IPS DF 6.9 (cell line): ENCODE measurements at regions not wholly inside any gene's neighbourhood (a gene's known extent, or its start where the extent isn't known, plus 50 kb on each side); places are given as distances from the start of the nearest gene placed in this dataset.

ENCODE experiments used
- DNase-seq: peaks from one replicate; pipeline ENCODE4 v3.0.0-alpha.2; 2013; ENCODE audit warnings: low read depth, low spot score
- H3K27ac ChIP-seq: one replicate; pipeline ENCODE4 v1.5.1; 2013; ENCODE audit warnings: low read length, control low read depth
- H3K27me3 ChIP-seq: 2 replicates; pipeline ENCODE4 v1.6.1; 2013; ENCODE audit warnings: mild to moderate bottlenecking, low read length; ENCODE audit not compliant: control insufficient read depth, insufficient read depth
- H3K36me3 ChIP-seq: 2 replicates; pipeline ENCODE4 v1.6.1; 2013; ENCODE audit warnings: low read length; ENCODE audit not compliant: control insufficient read depth, insufficient read depth
- H3K4me1 ChIP-seq: 2 replicates; pipeline ENCODE4 v1.6.1; 2013; ENCODE audit warnings: low read length; ENCODE audit not compliant: control insufficient read depth, insufficient read depth
- H3K4me3 ChIP-seq: 2 replicates; pipeline ENCODE4 v1.5.1; 2013; ENCODE audit warnings: mild to moderate bottlenecking, low read length
- H3K9me3 ChIP-seq: 2 replicates; pipeline ENCODE4 v1.6.1; 2013; ENCODE audit warnings: low read length, inconsistent platforms; ENCODE audit not compliant: control insufficient read depth, insufficient read depth
- WGBS: extraction: QIAGEN DNeasy Blood & Tissue Kit; methylation state at CpG from one replicate; pipeline ENCODE4 v1.1.7; 2013; ENCODE audit warnings: mixed read lengths, missing lambda C conversion rate; ENCODE audit not compliant: insufficient read length, insufficient coverage; 5-methylcytosine and 5-hydroxymethylcytosine counted together

DNA sequence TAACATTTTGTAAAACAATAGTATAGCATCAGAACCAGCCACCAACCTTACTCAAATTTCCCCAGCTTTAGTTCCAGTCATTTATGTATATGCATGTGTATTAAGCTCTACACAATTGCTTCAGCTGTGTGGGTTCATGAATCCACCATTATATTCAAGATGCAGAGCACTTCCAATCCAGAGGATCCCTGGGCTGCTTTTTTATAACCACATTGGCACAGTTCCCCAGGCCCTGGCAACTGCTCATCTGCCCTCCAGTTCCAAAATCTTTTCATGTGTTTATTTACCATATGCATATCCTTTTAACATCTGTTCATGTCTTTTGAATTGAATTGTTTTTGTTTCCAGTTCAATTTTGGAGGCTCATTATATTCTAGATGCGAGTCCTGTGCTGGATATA is 482.9 kb upstream of the HS6ST1 start:
- Histone ChIP-seq H3K4me1 (no peaks in the 10 kb centered on the region), H3K27me3 (no peaks in the 10 kb centered on the region), H3K36me3 (no peaks in the 10 kb centered on the region), H3K27ac (no peak overlapping the region), H3K9me3 (no peaks in the 10 kb centered on the region), H3K4me3 (no peak overlapping the region)
- no CpG with 5 or more reads among the region's 1 CpG for WGBS
- no peak for DNase-seq

- Histone ChIP-seq H3K9me3 (no peaks in the 10 kb centered on the region), H3K4me1 (no peaks in the 10 kb centered on the region), H3K36me3 (no peaks in the 10 kb centered on the region), H3K27me3 (no peaks in the 10 kb centered on the region), H3K27ac (no peak overlapping the region), H3K4me3 (no peak overlapping the region)
- DNase-seq: no peak
- no CpG with 5 or more reads among the region's 2 CpGs for WGBS
Measured at GRCh38 chr2:128803222-128803621, 484.6 kb upstream of the HS6ST1 start.

DNA sequence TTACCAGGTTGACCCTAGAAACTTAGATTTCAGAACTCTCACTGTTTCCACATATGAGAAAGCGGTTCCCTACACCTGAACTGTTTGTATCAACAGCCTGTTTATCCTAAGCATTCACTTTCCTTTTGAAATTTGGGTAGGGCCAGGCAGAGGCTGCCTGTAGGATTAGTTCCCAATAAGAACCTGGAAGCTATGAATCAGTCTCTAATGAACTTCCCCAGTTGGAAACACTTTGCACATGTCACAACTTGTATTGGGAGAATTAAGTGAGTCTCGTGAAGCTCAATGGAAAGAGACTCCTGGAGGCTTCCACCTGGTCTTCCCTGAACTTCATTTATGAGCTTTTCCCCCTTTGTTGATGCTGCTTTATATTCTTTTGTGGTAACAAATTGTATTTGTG is 486.6 kb upstream of the HS6ST1 start:
- WGBS: no CpG with 5 or more reads among the region's 2 CpGs
- Histone ChIP-seq H3K36me3 (no peaks in the 10 kb centered on the region), H3K27me3 (no peaks in the 10 kb centered on the region), H3K4me1 (no peaks in the 10 kb centered on the region), H3K9me3 (no peaks in the 10 kb centered on the region), H3K27ac (no peak overlapping the region), H3K4me3 (no peak overlapping the region)
- DNase-seq: no peak

DNA sequence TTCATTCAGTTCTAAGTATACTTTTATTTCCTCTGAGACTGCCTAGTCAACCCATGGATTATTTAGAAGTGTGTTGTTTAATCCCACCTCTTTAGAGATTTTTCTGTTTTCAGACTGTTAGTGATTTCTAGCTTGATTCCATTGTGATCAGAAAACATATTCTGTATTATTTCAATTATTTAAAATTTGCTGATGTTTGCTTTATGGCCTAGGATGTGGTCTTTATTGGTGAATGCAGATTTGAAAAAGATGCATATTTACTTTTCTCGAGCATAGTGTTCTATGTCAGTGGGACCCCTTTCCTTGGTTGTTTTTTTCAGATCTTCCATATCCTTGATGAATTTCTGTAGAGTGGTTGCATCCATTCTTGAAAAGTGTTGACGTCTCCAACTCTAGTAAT is 487.2 kb upstream of the HS6ST1 start:
- no peaks in the 10 kb centered on the region for H3K4me1 ChIP-seq
- no peaks in the 10 kb centered on the region for H3K27me3 ChIP-seq
- WGBS: no CpG with 5 or more reads among the region's 2 CpGs
- no peaks in the 10 kb centered on the region for H3K36me3 ChIP-seq
- no peak overlapping the region for H3K27ac ChIP-seq
- no peaks in the 10 kb centered on the region for H3K9me3 ChIP-seq
- DNase-seq: no peak
- H3K4me3 ChIP-seq: no peak overlapping the region

DNA sequence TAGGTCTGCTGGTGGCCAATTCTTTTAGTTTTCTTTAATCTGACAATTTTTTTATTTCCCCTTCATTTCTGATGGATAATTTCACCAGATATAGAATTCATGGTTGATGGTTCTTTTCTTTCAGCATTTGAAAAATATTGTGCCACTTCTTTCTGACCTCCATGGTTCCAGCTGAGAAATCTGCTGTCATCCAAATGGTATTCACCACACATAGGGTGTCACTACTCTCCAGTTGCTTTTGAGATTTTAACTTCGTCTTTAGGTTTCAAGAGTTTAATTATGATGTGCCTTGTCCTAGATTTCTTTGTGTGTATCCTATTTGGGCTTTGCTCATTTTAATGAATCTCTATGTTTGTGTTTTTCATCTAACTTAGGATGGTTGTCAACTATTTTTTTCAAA is 488.6 kb upstream of the HS6ST1 start:
- Histone ChIP-seq H3K9me3 (no peaks in the 10 kb centered on the region), H3K27me3 (no peaks in the 10 kb centered on the region), H3K36me3 (no peaks in the 10 kb centered on the region), H3K4me1 (no peaks in the 10 kb centered on the region), H3K27ac (no peak overlapping the region), H3K4me3 (no peak overlapping the region)
- no CpG with 5 or more reads among the region's 1 CpG for WGBS
- no peak for DNase-seq

DNA sequence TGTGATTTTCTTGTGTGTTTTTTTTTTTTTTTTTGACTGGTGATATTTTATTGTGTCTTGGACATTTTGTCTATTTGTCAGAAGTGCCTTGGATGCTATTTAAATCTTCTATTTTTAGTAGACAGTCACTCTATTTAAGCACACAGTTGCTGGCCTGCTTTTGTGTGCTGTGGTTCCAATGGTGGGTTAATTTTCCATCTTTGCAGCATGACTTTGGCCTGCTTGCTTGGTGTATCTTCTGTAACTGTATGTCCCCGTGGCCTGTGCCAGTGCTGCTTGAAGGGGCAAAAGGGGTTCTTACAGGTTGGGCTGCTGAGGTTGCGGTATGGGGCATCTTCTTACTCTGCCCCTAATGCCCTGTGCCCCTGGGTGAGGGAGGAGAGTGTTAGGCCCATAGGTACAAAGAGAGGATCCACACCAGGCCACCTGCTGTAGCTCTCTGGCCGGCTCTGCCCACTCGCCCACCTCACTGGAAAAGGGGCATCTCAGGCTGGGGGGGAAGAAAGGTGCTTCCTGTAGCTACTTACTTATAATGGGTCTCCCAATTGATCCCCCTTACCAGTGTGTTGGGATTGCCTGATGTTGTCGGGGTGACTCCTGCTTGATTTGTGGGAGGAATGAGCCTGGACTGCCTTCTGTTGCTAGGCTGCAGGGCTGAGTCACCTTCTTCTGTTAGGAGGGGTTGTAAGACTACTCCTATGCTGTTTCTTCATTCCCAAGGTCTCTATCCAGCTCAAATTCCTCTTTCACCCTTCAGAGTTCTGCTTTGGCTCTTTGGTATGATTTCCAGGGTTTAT is 490.0 kb upstream of the HS6ST1 start:
- Histone ChIP-seq H3K4me3 (no peak overlapping the region), H3K36me3 (no peaks in the 10 kb centered on the region), H3K27me3 (no peaks in the 10 kb centered on the region), H3K4me1 (0 out of 2 replicates have a peak, but pooled peaks cover 1% of the 10 kb centered on the region), H3K27ac (no peak overlapping the region), H3K9me3 (no peaks in the 10 kb centered on the region)
- WGBS: no CpG with 5 or more reads among the region's 5 CpGs
- no peak for DNase-seq

GRCh38 chr2:128809259-128809636 is 490.6 kb upstream of the HS6ST1 start:
- whole genome bisulfite sequencing: no CpG with 5 or more reads among the region's 1 CpG
- H3K27me3 ChIP-seq: no peaks in the 10 kb centered on the region
- no peak overlapping the region for H3K27ac ChIP-seq
- no peaks in the 10 kb centered on the region for H3K9me3 ChIP-seq
- H3K36me3 ChIP-seq: no peaks in the 10 kb centered on the region
- no peak overlapping the region for H3K4me3 ChIP-seq
- 0 out of 2 replicates have a peak, but pooled peaks cover 1% of the 10 kb centered on the region for H3K4me1 ChIP-seq
- no peak for DNase-seq

GRCh38 chr2:128809880-128810279 is 491.2 kb upstream of the HS6ST1 start:
- no peaks in the 10 kb centered on the region for H3K36me3 ChIP-seq
- DNase-seq: no peak
- H3K9me3 ChIP-seq: no peaks in the 10 kb centered on the region
- H3K27ac ChIP-seq: no peak overlapping the region
- H3K4me1 ChIP-seq: 0 out of 2 replicates have a peak, but pooled peaks cover 1% of the 10 kb centered on the region
- H3K4me3 ChIP-seq: no peak overlapping the region
- no CpG with 5 or more reads among the region's 3 CpGs for WGBS
- no peaks in the 10 kb centered on the region for H3K27me3 ChIP-seq

DNA sequence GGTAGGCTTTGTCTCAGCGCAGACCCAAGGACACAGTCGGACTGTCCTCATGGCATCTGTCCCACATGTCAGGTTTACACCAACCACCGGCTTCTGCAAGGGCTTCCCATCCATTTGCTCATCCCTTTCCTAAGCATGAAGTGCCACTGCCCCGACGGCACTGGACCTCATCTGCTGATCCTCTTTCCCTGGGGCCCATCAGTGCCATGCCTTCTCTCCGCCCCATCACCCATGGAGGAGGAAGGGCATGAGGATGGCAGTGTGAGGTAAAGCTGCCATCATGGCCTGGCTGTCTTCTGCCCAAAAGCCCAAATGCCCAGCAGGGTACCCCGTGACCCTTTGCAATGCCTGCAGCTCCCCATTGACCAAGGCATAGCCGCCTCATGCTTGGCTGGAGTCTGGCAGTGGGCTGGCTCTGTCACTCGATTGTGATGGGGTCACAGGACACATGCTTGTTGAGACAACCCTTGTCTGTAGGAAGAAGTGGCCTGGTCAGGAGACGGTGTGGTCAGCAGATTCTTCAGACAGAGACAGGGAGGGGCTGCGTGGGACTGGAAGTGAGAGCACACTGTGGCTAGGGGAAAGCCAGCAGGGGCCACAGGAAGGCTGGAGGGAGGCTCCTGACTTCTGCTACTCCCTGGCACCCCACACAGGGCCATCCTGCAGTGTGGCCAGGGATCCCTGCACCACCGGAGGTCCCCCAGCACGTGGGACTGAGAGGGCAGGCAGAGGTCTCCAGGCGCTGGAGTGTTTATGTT is 493.7 kb upstream of the HS6ST1 start:
- H3K4me3 ChIP-seq: no peak overlapping the region
- no peaks in the 10 kb centered on the region for H3K27me3 ChIP-seq
- no peaks in the 10 kb centered on the region for H3K36me3 ChIP-seq
- DNase-seq: no peak
- no CpG with 5 or more reads among the region's 14 CpGs for WGBS
- no peak overlapping the region for H3K27ac ChIP-seq
- H3K4me1 ChIP-seq: 0 out of 2 replicates have a peak, but pooled peaks cover 1% of the 10 kb centered on the region
- no peaks in the 10 kb centered on the region for H3K9me3 ChIP-seq

GRCh38 chr2:128813352-128814034 is 494.8 kb upstream of the HS6ST1 start:
- no peak overlapping the region for H3K27ac ChIP-seq
- H3K9me3 ChIP-seq: no peaks in the 10 kb centered on the region
- no CpG with 5 or more reads among the region's 7 CpGs for WGBS
- no peaks in the 10 kb centered on the region for H3K36me3 ChIP-seq
- 0 out of 2 replicates have a peak, but pooled peaks cover 1% of the 10 kb centered on the region for H3K4me1 ChIP-seq
- H3K4me3 ChIP-seq: no peak overlapping the region
- no peak for DNase-seq
- no peaks in the 10 kb centered on the region for H3K27me3 ChIP-seq
